ENCODE measurements at regions not wholly inside any gene's neighbourhood (a gene's known extent, or its start where the extent isn't known, plus 50 kb on each side); places are given as distances from the start of the nearest gene placed in this dataset.
"Not testable (repeated sequence)": the region's sequence is repeated elsewhere in the genome, so short reads cannot be mapped to it uniquely, and the experiment has no call there.

- DNase-seq (ENCODE audit: low read depth) = no peak
- no peak overlapping the region for H3K4me3 ChIP-seq (ENCODE audit: low read depth, low read length)
- TF ChIP-seq, protein P1, sequence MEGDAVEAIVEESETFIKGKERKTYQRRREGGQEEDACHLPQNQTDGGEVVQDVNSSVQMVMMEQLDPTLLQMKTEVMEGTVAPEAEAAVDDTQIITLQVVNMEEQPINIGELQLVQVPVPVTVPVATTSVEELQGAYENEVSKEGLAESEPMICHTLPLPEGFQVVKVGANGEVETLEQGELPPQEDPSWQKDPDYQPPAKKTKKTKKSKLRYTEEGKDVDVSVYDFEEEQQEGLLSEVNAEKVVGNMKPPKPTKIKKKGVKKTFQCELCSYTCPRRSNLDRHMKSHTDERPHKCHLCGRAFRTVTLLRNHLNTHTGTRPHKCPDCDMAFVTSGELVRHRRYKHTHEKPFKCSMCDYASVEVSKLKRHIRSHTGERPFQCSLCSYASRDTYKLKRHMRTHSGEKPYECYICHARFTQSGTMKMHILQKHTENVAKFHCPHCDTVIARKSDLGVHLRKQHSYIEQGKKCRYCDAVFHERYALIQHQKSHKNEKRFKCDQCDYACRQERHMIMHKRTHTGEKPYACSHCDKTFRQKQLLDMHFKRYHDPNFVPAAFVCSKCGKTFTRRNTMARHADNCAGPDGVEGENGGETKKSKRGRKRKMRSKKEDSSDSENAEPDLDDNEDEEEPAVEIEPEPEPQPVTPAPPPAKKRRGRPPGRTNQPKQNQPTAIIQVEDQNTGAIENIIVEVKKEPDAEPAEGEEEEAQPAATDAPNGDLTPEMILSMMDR (IDR thresholded peaks at IDR 0.05; ENCODE audit: insufficient read depth, low read depth, low read length) = no peak
Observed at GRCh38 chr18:65671621-65672415, 79.0 kb upstream of the CDH7 start.

DNA sequence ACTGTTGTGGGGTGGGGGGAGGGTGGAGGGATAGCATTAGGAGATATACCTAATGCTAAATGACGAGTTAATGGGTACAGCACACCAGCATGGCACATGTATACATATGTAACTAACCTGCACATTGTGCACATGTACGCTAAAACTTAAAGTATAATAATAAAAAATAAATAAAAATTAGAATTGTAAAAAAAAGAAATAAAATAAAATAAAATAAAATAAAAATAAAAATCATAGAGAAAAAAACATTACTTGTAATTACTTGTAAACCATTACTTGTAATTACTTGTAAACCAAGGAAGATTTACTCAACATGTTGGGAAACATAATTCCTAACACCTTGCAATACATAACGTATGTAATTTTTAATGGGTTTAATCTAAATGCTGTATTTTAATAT lies 80.7 kb upstream of the CDH7 start:
- H3K4me3 ChIP-seq (ENCODE audit: low read depth, low read length); DNase-seq (ENCODE audit: low read depth): not testable (repeated sequence)

- DNase-seq (ENCODE audit: low read depth) = no peak
- H3K4me3 ChIP-seq (ENCODE audit: low read depth, low read length) = no peak overlapping the region
- TF ChIP-seq, protein P1 (IDR thresholded peaks at IDR 0.05; ENCODE audit: insufficient read depth, low read depth, low read length) = no peak
Observed at GRCh38 chr18:65661391-65661790, 89.4 kb upstream of the CDH7 start.

- DNase-seq (ENCODE audit: low read depth) = no peak
- no peak overlapping the region for H3K4me3 ChIP-seq (ENCODE audit: low read depth, low read length)
Observed at GRCh38 chr18:65659912-65660311, 90.9 kb upstream of the CDH7 start.

GRCh38 chr18:65659312-65659711 lies 91.5 kb upstream of the CDH7 start:
- no peak overlapping the region for H3K4me3 ChIP-seq (ENCODE audit: low read depth, low read length)
- TF ChIP-seq, protein P1 (IDR thresholded peaks at IDR 0.05; ENCODE audit: insufficient read depth, low read depth, low read length) = no peak
- no peak for DNase-seq (ENCODE audit: low read depth)

More at GRCh38 chr18:65659912-65660311, 90.9 kb upstream of the CDH7 start:
- TF ChIP-seq, protein P1 (IDR thresholded peaks at IDR 0.05; ENCODE audit: insufficient read depth, low read depth, low read length) = no peak

- TF ChIP-seq, protein P1 (IDR thresholded peaks at IDR 0.05; ENCODE audit: insufficient read depth, low read depth, low read length) = no peak
- no peak overlapping the region for H3K4me3 ChIP-seq (ENCODE audit: low read depth, low read length)
- no peak for DNase-seq (ENCODE audit: low read depth)
Observed at GRCh38 chr18:65651192-65651591, 99.6 kb upstream of the CDH7 start.

GRCh38 chr18:65632236-65632635 lies 118.6 kb upstream of the CDH7 start:
- TF ChIP-seq, protein P1 (IDR thresholded peaks at IDR 0.05; ENCODE audit: insufficient read depth, low read depth, low read length) = no peak
- DNase-seq (ENCODE audit: low read depth) = no peak
- no peak overlapping the region for H3K4me3 ChIP-seq (ENCODE audit: low read depth, low read length)

Measured in fibroblast of villous mesenchyme (primary cell).